ENCODE measurements at regions not wholly inside any gene's neighbourhood (a gene's known extent, or its start where the extent isn't known, plus 50 kb on each side); places are given as distances from the start of the nearest gene placed in this dataset.

DNA sequence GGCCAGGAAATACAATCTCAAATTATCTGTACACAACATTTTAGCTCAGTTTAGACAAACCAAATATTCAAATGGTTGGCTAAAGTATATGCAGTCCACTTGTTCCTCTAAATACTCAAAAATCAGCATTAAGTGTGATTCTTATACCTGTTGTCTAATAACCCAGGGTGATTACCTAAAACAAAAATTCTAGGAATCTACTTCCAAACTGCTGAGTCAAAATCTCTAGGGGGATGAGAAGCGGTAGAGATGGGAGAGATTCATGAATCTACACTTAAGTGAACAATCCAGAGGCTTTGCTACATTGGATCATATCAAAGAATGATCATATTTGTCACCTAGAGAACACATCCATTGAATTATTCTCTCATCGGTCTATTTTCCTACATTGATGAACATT lies 420.9 kb upstream of the PKDCC start:
- Histone ChIP-seq H3K4me3 (replicated peaks in 1 of 4; ENCODE audit: control extremely low read depth in 1 of 4, insufficient read depth in 1 of 4, low read depth in 3 of 4, low read length in 4 of 4) (no peak overlapping the region), H3K4me1 (ENCODE audit: control insufficient read depth, extremely low read depth, insufficient read depth, low read length) (no peaks in the 10 kb centered on the region), H3K79me2 (ENCODE audit: control insufficient read depth, insufficient read depth, low read length) (no peaks in the 10 kb centered on the region), H4K20me1 (ENCODE audit: control insufficient read depth, extremely low read depth, insufficient read depth, low read length) (no peaks in the 10 kb centered on the region), H3K36me3 (ENCODE audit: control insufficient read depth, insufficient read depth, low read length) (no peaks in the 10 kb centered on the region), H3K9ac (ENCODE audit: insufficient read depth, low read length) (no peak overlapping the region), H3K27ac (ENCODE audit: insufficient read depth, low read length) (no peak overlapping the region), H3K4me2 (ENCODE audit: extremely low read depth, insufficient read depth, low read length) (no peak overlapping the region), H2AFZ (ENCODE audit: low read length) (no peak overlapping the region), H3K27me3 (ENCODE audit: control insufficient read depth, insufficient read depth, low read length) (no peaks in the 10 kb centered on the region), H3K9me3 (ENCODE audit: control insufficient read depth, insufficient read depth, low read depth, low read length) (no peaks in the 10 kb centered on the region)
- TF ChIP-seq CTCF (conservative IDR thresholded peaks at IDR 0.05 in 1 of 2, IDR thresholded peaks at IDR 0.05 in 1 of 2; ENCODE audit: low read depth in 1 of 2, low read length in 2 of 2), result no peak
- TF ChIP-seq EZH2 (IDR thresholded peaks at IDR 0.05; ENCODE audit: low read length, missing control alignments), result no peak
- no peak for DNase-seq (ENCODE audit: low read depth in 2 of 2)

- H2AFZ ChIP-seq (ENCODE audit: low read length), result no peak overlapping the region
- no peaks in the 10 kb centered on the region for H3K36me3 ChIP-seq (ENCODE audit: control insufficient read depth, insufficient read depth, low read length)
- no peaks in the 10 kb centered on the region for H4K20me1 ChIP-seq (ENCODE audit: control insufficient read depth, extremely low read depth, insufficient read depth, low read length)
- H3K27me3 ChIP-seq (ENCODE audit: control insufficient read depth, insufficient read depth, low read length), result no peaks in the 10 kb centered on the region
- no peak overlapping the region for H3K9ac ChIP-seq (ENCODE audit: insufficient read depth, low read length)
- H3K79me2 ChIP-seq (ENCODE audit: control insufficient read depth, insufficient read depth, low read length), result no peaks in the 10 kb centered on the region
- no peak for DNase-seq (ENCODE audit: low read depth in 2 of 2)
- no peak overlapping the region for H3K4me2 ChIP-seq (ENCODE audit: extremely low read depth, insufficient read depth, low read length)
- H3K27ac ChIP-seq (ENCODE audit: insufficient read depth, low read length), result no peak overlapping the region
- TF ChIP-seq EZH2 (IDR thresholded peaks at IDR 0.05; ENCODE audit: low read length, missing control alignments) (no peak), CTCF (conservative IDR thresholded peaks at IDR 0.05 in 1 of 2, IDR thresholded peaks at IDR 0.05 in 1 of 2; ENCODE audit: low read depth in 1 of 2, low read length in 2 of 2) (no peak)
- H3K4me3 ChIP-seq (replicated peaks in 1 of 4; ENCODE audit: control extremely low read depth in 1 of 4, insufficient read depth in 1 of 4, low read depth in 3 of 4, low read length in 4 of 4), result no peak overlapping the region
- no peaks in the 10 kb centered on the region for H3K4me1 ChIP-seq (ENCODE audit: control insufficient read depth, extremely low read depth, insufficient read depth, low read length)
- no peaks in the 10 kb centered on the region for H3K9me3 ChIP-seq (ENCODE audit: control insufficient read depth, insufficient read depth, low read depth, low read length)
These were observed 413.1 kb upstream of the PKDCC start for GRCh38 chr2:41634686-41635085.

DNA sequence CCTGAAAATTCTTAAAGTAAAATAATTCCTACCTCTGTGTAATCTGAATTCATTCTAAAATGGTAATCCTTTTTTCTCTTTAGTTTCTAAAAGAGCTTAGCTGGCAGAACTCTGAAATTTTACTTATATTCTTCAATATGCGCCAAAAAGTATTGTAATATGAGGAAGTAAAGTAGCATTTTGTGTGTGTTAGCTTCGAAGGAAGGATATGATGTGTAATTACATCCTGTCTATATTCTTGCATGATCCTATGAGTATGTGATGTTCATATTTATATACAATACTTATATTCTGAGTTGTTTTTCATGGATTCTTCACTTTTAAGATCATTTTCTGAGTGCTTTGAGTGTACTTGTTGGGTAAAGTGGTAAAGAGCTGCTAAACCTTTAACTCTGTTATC lies 402.9 kb upstream of the PKDCC start:
- Histone ChIP-seq H3K9ac (ENCODE audit: insufficient read depth, low read length) (no peak overlapping the region), H2AFZ (ENCODE audit: low read length) (no peak overlapping the region), H3K4me1 (ENCODE audit: control insufficient read depth, extremely low read depth, insufficient read depth, low read length) (no peaks in the 10 kb centered on the region), H3K4me2 (ENCODE audit: extremely low read depth, insufficient read depth, low read length) (no peak overlapping the region), H3K9me3 (ENCODE audit: control insufficient read depth, insufficient read depth, low read depth, low read length) (no peaks in the 10 kb centered on the region), H4K20me1 (ENCODE audit: control insufficient read depth, extremely low read depth, insufficient read depth, low read length) (no peaks in the 10 kb centered on the region), H3K36me3 (ENCODE audit: control insufficient read depth, insufficient read depth, low read length) (no peaks in the 10 kb centered on the region), H3K79me2 (ENCODE audit: control insufficient read depth, insufficient read depth, low read length) (no peaks in the 10 kb centered on the region), H3K27ac (ENCODE audit: insufficient read depth, low read length) (no peak overlapping the region), H3K4me3 (replicated peaks in 1 of 4; ENCODE audit: control extremely low read depth in 1 of 4, insufficient read depth in 1 of 4, low read depth in 3 of 4, low read length in 4 of 4) (no peak overlapping the region), H3K27me3 (ENCODE audit: control insufficient read depth, insufficient read depth, low read length) (no peaks in the 10 kb centered on the region)
- no peak for TF ChIP-seq EZH2 (IDR thresholded peaks at IDR 0.05; ENCODE audit: low read length, missing control alignments)
- TF ChIP-seq CTCF (conservative IDR thresholded peaks at IDR 0.05 in 1 of 2, IDR thresholded peaks at IDR 0.05 in 1 of 2; ENCODE audit: low read depth in 1 of 2, low read length in 2 of 2), result no peak
- DNase-seq (ENCODE audit: low read depth in 2 of 2), result no peak

All from fibroblast of lung (primary cell).